IPS-20b (cell line): ENCODE measurements at regions not wholly inside any gene's neighbourhood (a gene's known extent, or its start where the extent isn't known, plus 50 kb on each side); places are given as distances from the start of the nearest gene placed in this dataset.
"Not testable (repeated sequence)": the region's sequence is repeated elsewhere in the genome, so short reads cannot be mapped to it uniquely, and the experiment has no call there.

Experiments
- H3K27ac ChIP-seq: one replicate; pipeline ENCODE4 v1.5.1; 2013; ENCODE audit warnings: low read length
- H3K27me3 ChIP-seq: 2 replicates; pipeline ENCODE4 v1.6.1; 2013; ENCODE audit warnings: mild to moderate bottlenecking, low read length, inconsistent platforms; ENCODE audit not compliant: insufficient read depth
- H3K36me3 ChIP-seq: 2 replicates; pipeline ENCODE4 v1.6.1; 2013; ENCODE audit warnings: low read depth, mild to moderate bottlenecking, inconsistent platforms, low read length, moderate library complexity; ENCODE audit not compliant: insufficient read depth
- H3K4me1 ChIP-seq: 2 replicates; pipeline ENCODE4 v1.6.1; 2013; ENCODE audit warnings: mild to moderate bottlenecking, control low read depth, inconsistent platforms, low read length, moderate library complexity; ENCODE audit not compliant: insufficient read depth
- H3K4me3 ChIP-seq: 2 replicates; pipeline ENCODE4 v1.5.1; 2013; ENCODE audit warnings: mild to moderate bottlenecking, low read length, inconsistent platforms
- H3K9ac ChIP-seq: 2 replicates; pipeline ENCODE4 v1.6.1; 2013; ENCODE audit warnings: low read depth, mild to moderate bottlenecking, inconsistent platforms, low read length, moderate library complexity
- H3K9me3 ChIP-seq: 2 replicates; pipeline ENCODE4 v1.6.1; 2013; ENCODE audit warnings: mild to moderate bottlenecking, low read depth, low read length, inconsistent platforms; ENCODE audit not compliant: insufficient read depth

- no peaks in the 10 kb centered on the region; the same call in 1 of the 2 replicates for H3K4me1 ChIP-seq
- H3K27me3 ChIP-seq = 0 out of 2 replicates have a peak, but pooled peaks cover 7% of the 10 kb centered on the region
- H3K9ac ChIP-seq = no peak overlapping the region
- H3K36me3 ChIP-seq = no peaks in the 10 kb centered on the region
- H3K9me3 ChIP-seq = peaks cover 9% of the 10 kb centered on the region
- no peak overlapping the region for H3K4me3 ChIP-seq
- H3K27ac ChIP-seq = no peak overlapping the region
Observed at GRCh38 chr15:79154483-79155135, 64.0 kb upstream of the RASGRF1 start.

- H3K36me3 ChIP-seq, H3K9ac ChIP-seq, H3K27ac ChIP-seq, H3K27me3 ChIP-seq, H3K4me3 ChIP-seq, H3K4me1 ChIP-seq: not testable (repeated sequence)
- H3K9me3 ChIP-seq = peaks cover 50% of the 10 kb centered on the region
Observed at GRCh38 chr15:79144290-79144689, 53.7 kb upstream of the RASGRF1 start.

- peaks cover 33% of the 10 kb centered on the region for H3K9me3 ChIP-seq
- H3K9ac ChIP-seq = no peak overlapping the region
- H3K4me3 ChIP-seq = no peak overlapping the region
- H3K27me3 ChIP-seq = no peaks in the 10 kb centered on the region
- no peaks in the 10 kb centered on the region for H3K36me3 ChIP-seq
- H3K4me1 ChIP-seq = peaks cover 9% of the 10 kb centered on the region; the same call in 1 of the 2 replicates
- no peak overlapping the region for H3K27ac ChIP-seq
Observed at GRCh38 chr15:79140846-79141570, 50.4 kb upstream of the RASGRF1 start.
